KMS-11 (cell line): ENCODE measurements at regions not wholly inside any gene's neighbourhood (a gene's known extent, or its start where the extent isn't known, plus 50 kb on each side); places are given as distances from the start of the nearest gene placed in this dataset.

Source experiments
- H2AFZ ChIP-seq: fragments of 200-600 bp; sonication (generic); 2 replicates; pipeline ENCODE4 v1.6.1; 2016; ENCODE audit warnings: antibody characterized with exemption, mixed run types, low read depth
- H3K27ac ChIP-seq: fragments of 200-600 bp; sonication (generic); 2 replicates; pipeline ENCODE4 v1.6.1; 2016; ENCODE audit warnings: mild to moderate bottlenecking, mixed run types
- H3K27me3 ChIP-seq: fragments of 200-600 bp; sonication (generic); 2 replicates; pipeline ENCODE4 v1.6.1; 2017; ENCODE audit warnings: mild to moderate bottlenecking, low read depth, mixed run types, moderate library complexity; ENCODE audit not compliant: insufficient read depth
- H3K36me3 ChIP-seq: fragments of 200-600 bp; sonication (generic); 2 replicates; pipeline ENCODE4 v1.6.1; 2017; ENCODE audit warnings: mild to moderate bottlenecking, mixed run types; ENCODE audit not compliant: insufficient read depth
- H3K4me1 ChIP-seq: fragments of 200-600 bp; sonication (generic); 2 replicates; pipeline ENCODE4 v1.6.1; 2016; ENCODE audit warnings: mild to moderate bottlenecking, low read depth, mixed run types; ENCODE audit not compliant: poor library complexity, severe bottlenecking
- H3K4me2 ChIP-seq: fragments of 200-600 bp; sonication (generic); 2 replicates; pipeline ENCODE4 v1.7.0; 2016; ENCODE audit warnings: mild to moderate bottlenecking, mixed run types
- H3K4me3 ChIP-seq: fragments of 200-600 bp; sonication (generic); IDR thresholded peaks from 2 replicates; pipeline ENCODE4 v1.6.1; 2017; ENCODE audit warnings: low read depth, low read length, mixed read lengths; ENCODE audit not compliant: insufficient read depth
- H3K79me2 ChIP-seq: fragments of 200-600 bp; sonication (generic); 2 replicates; pipeline ENCODE4 v1.6.1; 2016; ENCODE audit warnings: low read depth, mixed run types; ENCODE audit not compliant: insufficient read depth
- H3K9ac ChIP-seq: fragments of 200-600 bp; sonication (generic); 2 replicates; pipeline ENCODE4 v1.6.1; 2016; ENCODE audit warnings: mild to moderate bottlenecking, mixed run types
- H4K20me1 ChIP-seq: fragments of 200-600 bp; sonication (generic); 2 replicates; pipeline ENCODE4 v1.6.1; 2016; ENCODE audit warnings: mild to moderate bottlenecking, mixed run types; ENCODE audit not compliant: insufficient read depth
- TF ChIP-seq, protein P1 (sequence below): fragments of 200-600 bp; sonication (generic); conservative IDR thresholded peaks from 2 replicates; pipeline ENCODE4 v1.6.1; 2017; ENCODE audit warnings: low read depth, mild to moderate bottlenecking, antibody characterized with exemption, low read length, moderate library complexity, mixed read lengths

GRCh38 chr2:134149904-134150303 lies 104.0 kb upstream of the MGAT5 start:
- Histone ChIP-seq H3K27ac (peak overlapping the region; percentile 30; the same call in 1 of the 2 replicates), H3K36me3 (no peaks in the 10 kb centered on the region), H3K79me2 (peaks cover 55% of the 10 kb centered on the region), H3K9ac (no peak overlapping the region), H3K4me2 (no peak overlapping the region), H4K20me1 (no peaks in the 10 kb centered on the region), H3K4me1 (peaks cover 57% of the 10 kb centered on the region), H3K27me3 (no peaks in the 10 kb centered on the region), H3K4me3 (no peak overlapping the region), H2AFZ (no peak overlapping the region)
- TF ChIP-seq, protein P1, sequence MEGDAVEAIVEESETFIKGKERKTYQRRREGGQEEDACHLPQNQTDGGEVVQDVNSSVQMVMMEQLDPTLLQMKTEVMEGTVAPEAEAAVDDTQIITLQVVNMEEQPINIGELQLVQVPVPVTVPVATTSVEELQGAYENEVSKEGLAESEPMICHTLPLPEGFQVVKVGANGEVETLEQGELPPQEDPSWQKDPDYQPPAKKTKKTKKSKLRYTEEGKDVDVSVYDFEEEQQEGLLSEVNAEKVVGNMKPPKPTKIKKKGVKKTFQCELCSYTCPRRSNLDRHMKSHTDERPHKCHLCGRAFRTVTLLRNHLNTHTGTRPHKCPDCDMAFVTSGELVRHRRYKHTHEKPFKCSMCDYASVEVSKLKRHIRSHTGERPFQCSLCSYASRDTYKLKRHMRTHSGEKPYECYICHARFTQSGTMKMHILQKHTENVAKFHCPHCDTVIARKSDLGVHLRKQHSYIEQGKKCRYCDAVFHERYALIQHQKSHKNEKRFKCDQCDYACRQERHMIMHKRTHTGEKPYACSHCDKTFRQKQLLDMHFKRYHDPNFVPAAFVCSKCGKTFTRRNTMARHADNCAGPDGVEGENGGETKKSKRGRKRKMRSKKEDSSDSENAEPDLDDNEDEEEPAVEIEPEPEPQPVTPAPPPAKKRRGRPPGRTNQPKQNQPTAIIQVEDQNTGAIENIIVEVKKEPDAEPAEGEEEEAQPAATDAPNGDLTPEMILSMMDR, result no peak

GRCh38 chr2:134150760-134151159 lies 103.1 kb upstream of the MGAT5 start:
- Histone ChIP-seq H3K36me3 (no peaks in the 10 kb centered on the region), H2AFZ (no peak overlapping the region), H3K9ac (no peak overlapping the region), H3K4me1 (peaks cover 62% of the 10 kb centered on the region), H3K4me3 (no peak overlapping the region), H3K79me2 (peaks cover 53% of the 10 kb centered on the region), H4K20me1 (no peaks in the 10 kb centered on the region), H3K4me2 (no peak overlapping the region), H3K27me3 (no peaks in the 10 kb centered on the region), H3K27ac (no peak overlapping the region)
- TF ChIP-seq, protein P1, result no peak

- TF ChIP-seq, protein P1, result no peak
- Histone ChIP-seq H3K4me3 (no peak overlapping the region), H3K27ac (no peak overlapping the region; the same call in 1 of the 2 replicates), H4K20me1 (no peaks in the 10 kb centered on the region), H3K36me3 (no peaks in the 10 kb centered on the region), H3K4me2 (no peak overlapping the region), H3K4me1 (peaks cover 76% of the 10 kb centered on the region), H3K79me2 (peaks cover 55% of the 10 kb centered on the region; the same call in 1 of the 2 replicates), H3K9ac (no peak overlapping the region), H2AFZ (no peak overlapping the region), H3K27me3 (no peaks in the 10 kb centered on the region)
Observed at GRCh38 chr2:134152045-134153010, 101.5 kb upstream of the MGAT5 start.

DNA sequence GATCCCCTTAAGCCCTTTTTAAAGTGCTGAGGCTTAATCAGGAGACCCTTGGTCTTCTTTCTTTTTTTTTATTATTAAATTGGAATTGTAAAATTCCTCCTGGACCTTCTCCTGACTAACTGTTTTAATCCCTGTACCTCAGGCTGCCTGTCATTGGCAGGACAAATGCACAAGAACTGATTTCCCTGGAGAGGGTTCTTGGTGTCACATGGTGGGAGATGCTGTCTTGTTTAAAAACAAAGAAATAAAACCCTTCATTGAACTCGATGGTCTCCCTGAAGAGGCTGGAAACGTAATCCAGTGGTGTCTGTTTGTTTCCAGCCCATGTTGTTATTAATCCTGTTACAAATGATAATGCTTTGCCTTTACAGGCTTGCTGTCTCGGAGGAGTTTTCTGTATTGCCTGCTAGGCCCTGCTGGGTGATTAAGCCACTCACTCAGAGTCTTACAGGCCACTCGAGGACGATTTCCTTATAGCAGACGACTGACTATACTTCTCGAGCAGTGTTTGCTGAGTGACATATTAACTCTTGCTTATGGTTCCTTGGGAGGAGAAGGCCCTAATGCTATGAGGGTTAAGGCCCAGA lies 100.5 kb upstream of the MGAT5 start:
- Histone ChIP-seq H4K20me1 (no peaks in the 10 kb centered on the region), H3K27ac (peak overlapping the region; percentile 73; the same call in 1 of the 2 replicates), H3K79me2 (peaks cover 55% of the 10 kb centered on the region; the same call in 1 of the 2 replicates), H3K4me1 (peaks cover 66% of the 10 kb centered on the region), H2AFZ (no peak overlapping the region), H3K36me3 (no peaks in the 10 kb centered on the region), H3K4me2 (peak overlapping the region; percentile 91), H3K9ac (no peak overlapping the region), H3K4me3 (no peak overlapping the region), H3K27me3 (no peaks in the 10 kb centered on the region)
- TF ChIP-seq, protein P1, result no peak
